ENCODE measurements at regions not wholly inside any gene's neighbourhood (a gene's known extent, or its start where the extent isn't known, plus 50 kb on each side); places are given as distances from the start of the nearest gene placed in this dataset.

DNA sequence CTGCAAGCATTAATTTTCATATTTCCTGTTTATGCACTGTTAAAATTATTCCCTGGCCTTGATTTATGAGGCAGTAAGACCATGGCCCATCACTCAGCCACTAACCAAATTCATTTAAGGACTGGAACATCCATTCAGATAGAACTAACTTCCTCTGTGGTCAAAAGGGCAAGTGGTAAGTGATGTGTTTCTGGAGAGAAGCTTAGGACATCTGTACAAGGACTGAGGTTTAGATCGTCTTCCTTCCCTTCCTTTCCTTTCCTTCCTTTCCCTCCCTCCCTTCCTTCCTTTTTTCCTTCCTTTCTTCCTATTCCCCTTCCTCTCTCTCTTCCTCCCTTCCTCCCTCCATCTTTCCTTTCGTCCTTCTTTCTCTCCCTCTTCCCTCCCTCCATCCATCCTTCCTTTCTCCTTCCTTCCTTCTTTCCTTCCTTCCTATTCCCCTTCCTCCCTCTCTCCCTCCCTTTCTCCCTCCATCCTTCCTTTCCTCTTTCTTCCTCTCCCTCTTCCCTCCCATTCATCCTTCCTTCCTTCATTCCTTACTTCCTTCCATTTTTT is 1019.4 kb downstream of the TYW1 start:
- Histone ChIP-seq H3K9me3 (ENCODE audit: control insufficient read depth, low read length) (no peaks in the 10 kb centered on the region), H3K27ac (no peak overlapping the region), H3K27me3 (ENCODE audit: control insufficient read depth, insufficient read depth, low read length) (no peaks in the 10 kb centered on the region), H2AFZ (no peak overlapping the region), H3K4me2 (ENCODE audit: low read length) (no peak overlapping the region), H3K36me3 (ENCODE audit: control insufficient read depth, insufficient read depth, low read length) (no peaks in the 10 kb centered on the region), H3K4me3 (ENCODE audit: low read depth, low read length) (no peak overlapping the region), H3K79me2 (no peaks in the 10 kb centered on the region), H3K9ac (no peak overlapping the region), H3K4me1 (no peaks in the 10 kb centered on the region)
- TF ChIP-seq, protein P1, sequence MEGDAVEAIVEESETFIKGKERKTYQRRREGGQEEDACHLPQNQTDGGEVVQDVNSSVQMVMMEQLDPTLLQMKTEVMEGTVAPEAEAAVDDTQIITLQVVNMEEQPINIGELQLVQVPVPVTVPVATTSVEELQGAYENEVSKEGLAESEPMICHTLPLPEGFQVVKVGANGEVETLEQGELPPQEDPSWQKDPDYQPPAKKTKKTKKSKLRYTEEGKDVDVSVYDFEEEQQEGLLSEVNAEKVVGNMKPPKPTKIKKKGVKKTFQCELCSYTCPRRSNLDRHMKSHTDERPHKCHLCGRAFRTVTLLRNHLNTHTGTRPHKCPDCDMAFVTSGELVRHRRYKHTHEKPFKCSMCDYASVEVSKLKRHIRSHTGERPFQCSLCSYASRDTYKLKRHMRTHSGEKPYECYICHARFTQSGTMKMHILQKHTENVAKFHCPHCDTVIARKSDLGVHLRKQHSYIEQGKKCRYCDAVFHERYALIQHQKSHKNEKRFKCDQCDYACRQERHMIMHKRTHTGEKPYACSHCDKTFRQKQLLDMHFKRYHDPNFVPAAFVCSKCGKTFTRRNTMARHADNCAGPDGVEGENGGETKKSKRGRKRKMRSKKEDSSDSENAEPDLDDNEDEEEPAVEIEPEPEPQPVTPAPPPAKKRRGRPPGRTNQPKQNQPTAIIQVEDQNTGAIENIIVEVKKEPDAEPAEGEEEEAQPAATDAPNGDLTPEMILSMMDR (IDR thresholded peaks at IDR 0.05) = no peak

- no peak overlapping the region for H2AFZ ChIP-seq
- H3K4me3 ChIP-seq (ENCODE audit: low read depth, low read length) = no peak overlapping the region
- TF ChIP-seq, protein P1 (IDR thresholded peaks at IDR 0.05) = no peak
- no peaks in the 10 kb centered on the region for H3K79me2 ChIP-seq
- H3K27me3 ChIP-seq (ENCODE audit: control insufficient read depth, insufficient read depth, low read length) = no peaks in the 10 kb centered on the region
- H3K9me3 ChIP-seq (ENCODE audit: control insufficient read depth, low read length) = no peaks in the 10 kb centered on the region
- no peak overlapping the region for H3K9ac ChIP-seq
- no peak overlapping the region for H3K27ac ChIP-seq
- H3K4me2 ChIP-seq (ENCODE audit: low read length) = no peak overlapping the region
- no peaks in the 10 kb centered on the region for H3K36me3 ChIP-seq (ENCODE audit: control insufficient read depth, insufficient read depth, low read length)
- H3K4me1 ChIP-seq = no peaks in the 10 kb centered on the region
Measured at GRCh38 chr7:68020102-68020501, 1023.5 kb downstream of the TYW1 start.

DNA sequence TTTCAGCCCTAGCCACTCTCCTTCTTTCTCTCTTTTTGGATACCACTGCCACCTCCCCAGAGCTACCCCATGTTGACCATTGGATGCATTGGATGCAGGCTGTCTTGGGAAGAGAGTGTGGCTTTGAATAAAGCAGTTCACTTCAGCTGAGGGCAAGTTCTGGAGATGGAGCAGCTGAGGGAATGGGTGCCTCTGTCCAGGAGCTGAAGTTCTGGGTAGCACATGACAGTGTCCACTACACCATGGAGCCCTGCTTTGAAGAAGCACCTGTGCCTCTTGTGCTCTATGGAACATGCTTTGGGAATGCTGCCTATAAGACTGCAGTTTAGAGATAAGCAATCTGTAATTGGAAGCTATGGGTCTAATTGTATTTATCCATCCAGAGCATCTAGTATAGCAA is 1028.7 kb downstream of the TYW1 start:
- H3K4me3 ChIP-seq (ENCODE audit: low read depth, low read length) = no peak overlapping the region
- H3K36me3 ChIP-seq (ENCODE audit: control insufficient read depth, insufficient read depth, low read length) = no peaks in the 10 kb centered on the region
- H3K9me3 ChIP-seq (ENCODE audit: control insufficient read depth, low read length) = no peaks in the 10 kb centered on the region
- H3K27me3 ChIP-seq (ENCODE audit: control insufficient read depth, insufficient read depth, low read length) = no peaks in the 10 kb centered on the region
- H3K4me1 ChIP-seq = no peaks in the 10 kb centered on the region
- no peak overlapping the region for H3K27ac ChIP-seq
- H3K79me2 ChIP-seq = no peaks in the 10 kb centered on the region
- H2AFZ ChIP-seq = no peak overlapping the region
- H3K9ac ChIP-seq = no peak overlapping the region
- TF ChIP-seq, protein P1 (IDR thresholded peaks at IDR 0.05) = no peak
- no peak overlapping the region for H3K4me2 ChIP-seq (ENCODE audit: low read length)

DNA sequence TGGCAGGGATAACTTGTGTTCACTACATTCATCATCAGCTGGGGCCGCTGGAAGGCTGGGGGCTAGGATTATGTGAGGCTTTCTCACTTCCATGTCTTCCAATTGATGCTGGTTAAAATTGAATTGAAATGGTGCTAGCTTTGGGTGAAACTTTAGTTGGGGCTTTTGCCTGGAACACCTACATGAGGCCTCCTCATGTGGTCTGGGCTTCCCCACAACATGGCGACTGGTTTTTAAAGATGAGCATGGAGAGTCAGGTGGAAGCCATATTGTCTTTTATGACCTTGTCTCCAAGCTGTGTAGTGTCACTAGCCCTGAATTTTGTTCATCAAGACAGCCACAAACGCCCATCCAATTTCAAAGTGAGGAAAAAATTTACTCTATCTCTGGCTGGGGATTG is 1033.9 kb downstream of the TYW1 start:
- no peaks in the 10 kb centered on the region for H3K79me2 ChIP-seq
- TF ChIP-seq, protein P1 (IDR thresholded peaks at IDR 0.05) = no peak
- no peak overlapping the region for H2AFZ ChIP-seq
- no peaks in the 10 kb centered on the region for H3K36me3 ChIP-seq (ENCODE audit: control insufficient read depth, insufficient read depth, low read length)
- H3K9me3 ChIP-seq (ENCODE audit: control insufficient read depth, low read length) = no peaks in the 10 kb centered on the region
- no peaks in the 10 kb centered on the region for H3K27me3 ChIP-seq (ENCODE audit: control insufficient read depth, insufficient read depth, low read length)
- H3K9ac ChIP-seq = no peak overlapping the region
- H3K4me2 ChIP-seq (ENCODE audit: low read length) = no peak overlapping the region
- H3K27ac ChIP-seq = no peak overlapping the region
- no peaks in the 10 kb centered on the region for H3K4me1 ChIP-seq
- H3K4me3 ChIP-seq (ENCODE audit: low read depth, low read length) = no peak overlapping the region

GRCh38 chr7:68031180-68031943 is 1034.7 kb downstream of the TYW1 start:
- no peaks in the 10 kb centered on the region for H3K27me3 ChIP-seq (ENCODE audit: control insufficient read depth, insufficient read depth, low read length)
- H2AFZ ChIP-seq = no peak overlapping the region
- H3K4me2 ChIP-seq (ENCODE audit: low read length) = no peak overlapping the region
- H3K9ac ChIP-seq = no peak overlapping the region
- no peaks in the 10 kb centered on the region for H3K79me2 ChIP-seq
- TF ChIP-seq, protein P1 (IDR thresholded peaks at IDR 0.05) = no peak
- H3K27ac ChIP-seq = no peak overlapping the region
- no peaks in the 10 kb centered on the region for H3K9me3 ChIP-seq (ENCODE audit: control insufficient read depth, low read length)
- no peaks in the 10 kb centered on the region for H3K4me1 ChIP-seq
- H3K4me3 ChIP-seq (ENCODE audit: low read depth, low read length) = no peak overlapping the region
- H3K36me3 ChIP-seq (ENCODE audit: control insufficient read depth, insufficient read depth, low read length) = no peaks in the 10 kb centered on the region
